Dedifferentiated amniotic fluid mesenchymal stem cell (primary cell): ENCODE measurements at regions not wholly inside any gene's neighbourhood (a gene's known extent, or its start where the extent isn't known, plus 50 kb on each side); places are given as distances from the start of the nearest gene placed in this dataset.
"Not testable (repeated sequence)": the region's sequence is repeated elsewhere in the genome, so short reads cannot be mapped to it uniquely, and the experiment has no call there.

Source experiments
- DNase-seq: peaks from one replicate; pipeline ENCODE4 v3.0.0-alpha.2; 2016; ENCODE audit errors: extremely low spot score

- DNase-seq: not testable (repeated sequence)
Measured at GRCh38 chr10:93127642-93128215, 54.0 kb downstream of the CYP26A1 start.

GRCh38 chr10:93131986-93132385 lies 58.3 kb downstream of the CYP26A1 start:
- DNase-seq: no peak

- DNase-seq: no peak
Measured at GRCh38 chr10:93138113-93138870, 64.6 kb downstream of the CYP26A1 start.

GRCh38 chr10:93139059-93139655 lies 65.5 kb downstream of the CYP26A1 start:
- DNase-seq: no peak

- no peak for DNase-seq
Measured at GRCh38 chr10:93142534-93142933, 68.8 kb downstream of the CYP26A1 start.

GRCh38 chr10:93143281-93143680 lies 69.6 kb downstream of the CYP26A1 start:
- no peak for DNase-seq

- DNase-seq: no peak
Measured at GRCh38 chr10:93146336-93146735, 72.6 kb downstream of the CYP26A1 start.

- no peak for DNase-seq
Measured at GRCh38 chr10:93147281-93147680, 73.6 kb downstream of the CYP26A1 start.

- DNase-seq: no peak
Measured at GRCh38 chr10:93148476-93148875, 74.8 kb downstream of the CYP26A1 start.

GRCh38 chr10:93149761-93150160 lies 76.1 kb downstream of the CYP26A1 start:
- DNase-seq: no peak

GRCh38 chr10:93150289-93150688 lies 76.6 kb downstream of the CYP26A1 start:
- DNase-seq: no peak

GRCh38 chr10:93150990-93151547 lies 77.4 kb downstream of the CYP26A1 start:
- no peak for DNase-seq

- peak; percentile 20 for DNase-seq
Measured at GRCh38 chr10:93152136-93152535, 78.4 kb downstream of the CYP26A1 start.

- DNase-seq: no peak
Measured at GRCh38 chr10:93154531-93154930, 80.8 kb downstream of the CYP26A1 start.

- no peak for DNase-seq
Measured at GRCh38 chr10:93160140-93160539, 86.4 kb downstream of the CYP26A1 start.

GRCh38 chr10:93160829-93161228 lies 87.1 kb downstream of the CYP26A1 start:
- no peak for DNase-seq

GRCh38 chr10:93165367-93165766 lies 91.7 kb downstream of the CYP26A1 start:
- DNase-seq: no peak

GRCh38 chr10:93166134-93166533 lies 92.4 kb downstream of the CYP26A1 start:
- no peak for DNase-seq

GRCh38 chr10:93171837-93172236 lies 98.1 kb downstream of the CYP26A1 start:
- no peak for DNase-seq

GRCh38 chr10:93173967-93174845 lies 100.5 kb downstream of the CYP26A1 start:
- DNase-seq: no peak

- no peak for DNase-seq
Measured at GRCh38 chr10:93175490-93175889, 101.8 kb downstream of the CYP26A1 start.

GRCh38 chr10:93177511-93177910 lies 103.8 kb downstream of the CYP26A1 start:
- no peak for DNase-seq
